PC-9 (cell line): ENCODE measurements at regions not wholly inside any gene's neighbourhood (a gene's known extent, or its start where the extent isn't known, plus 50 kb on each side); places are given as distances from the start of the nearest gene placed in this dataset.
A peak's percentile ranks its signal among the peaks of the same experiment; 100 is the strongest.

Experiments
- BruUV-seq: library from RNA; stranded (reverse); fragments of 400-500 nt; replicated peaks from 2 replicates; lab custom pipeline; 2021; lab: Mats Ljungman, UMichigan
- CTCF ChIA-PET: fragments of 300-600 bp; sonication (Branson Sonifier 250); formaldehyde crosslinking; loops from one replicate; lab custom pipeline; 2022; ENCODE audit warnings: antibody characterized with exemption; lab: Charles Lee
- POLR2A ChIA-PET: fragments of 300-600 bp; sonication (Branson Sonifier 250); formaldehyde crosslinking; loops from one replicate; lab custom pipeline; 2022; ENCODE audit warnings: antibody characterized with exemption; ENCODE audit not compliant: unreplicated experiment; lab: Charles Lee
- DNase-seq, 2 experiments: peaks; one replicate each; pipeline versions ENCODE4 v3.0.0 to v3.0.0-alpha.2; 2015 to 2022; ENCODE audit warnings: mixed read lengths in 1 of 2
- H2AFZ ChIP-seq: fragments of 200-600 bp; sonication (generic); 2 replicates; pipeline ENCODE4 v1.8.1; 2017; ENCODE audit warnings: antibody characterized with exemption
- H3F3A ChIP-seq: fragments of 200-600 bp; sonication (generic); 2 replicates; pipeline ENCODE4 v1.8.1; 2017; ENCODE audit warnings: antibody characterized with exemption, mild to moderate bottlenecking, low read depth; ENCODE audit not compliant: insufficient read depth
- H3K27ac ChIP-seq: fragments of 200-600 bp; sonication (generic); 2 replicates; pipeline ENCODE4 v1.6.1; 2016; ENCODE audit warnings: mixed run types
- H3K27me3 ChIP-seq: fragments of 200-600 bp; sonication (generic); 2 replicates; pipeline ENCODE4 v1.6.1; 2016; ENCODE audit warnings: low read depth, mixed run types; ENCODE audit not compliant: insufficient read depth
- H3K36me3 ChIP-seq: fragments of 200-600 bp; sonication (generic); 2 replicates; pipeline ENCODE4 v1.6.1; 2016; ENCODE audit warnings: low read depth, mixed run types
- H3K4me1 ChIP-seq: fragments of 200-600 bp; sonication (generic); replicated peaks from 2 replicates; pipeline ENCODE4 v1.6.1; 2016; ENCODE audit warnings: mixed run types; ENCODE audit not compliant: insufficient read depth
- H3K4me2 ChIP-seq: fragments of 200-600 bp; sonication (generic); 2 replicates; pipeline ENCODE4 v1.6.1; 2017; ENCODE audit warnings: mixed run types
- H3K4me3 ChIP-seq: fragments of 200-600 bp; sonication (generic); 2 replicates; pipeline ENCODE4 v1.6.1; 2016; ENCODE audit warnings: mixed run types
- H3K79me2 ChIP-seq: fragments of 200-600 bp; sonication (generic); 2 replicates; pipeline ENCODE4 v1.6.1; 2017; ENCODE audit warnings: low read depth, mixed run types
- H3K9me2 ChIP-seq: fragments of 200-600 bp; sonication (generic); 2 replicates; pipeline ENCODE4 v1.8.1; 2017; ENCODE audit warnings: mild to moderate bottlenecking; ENCODE audit not compliant: insufficient read depth
- H3K9me3 ChIP-seq: fragments of 200-600 bp; sonication (generic); 2 replicates; pipeline ENCODE4 v1.8.1; 2016; ENCODE audit warnings: low read depth; ENCODE audit not compliant: insufficient read depth
- H4K20me1 ChIP-seq: fragments of 200-600 bp; sonication (generic); 2 replicates; pipeline ENCODE4 v1.8.1; 2017; ENCODE audit not compliant: insufficient read depth
- CTCF ChIP-seq: fragments of 200-600 bp; sonication (generic); conservative IDR thresholded peaks from 2 replicates; pipeline ENCODE4 v1.6.1; 2017; ENCODE audit warnings: mixed run types, antibody characterized with exemption, mild to moderate bottlenecking, moderate library complexity
- EZH2 ChIP-seq: fragments of 200-600 bp; sonication (generic); IDR thresholded peaks from 2 replicates; pipeline ENCODE4 v1.8.0; 2017; ENCODE audit warnings: antibody characterized with exemption, low read depth
- intact Hi-C: fragments of 100-400 bp; cut with micrococcal nuclease; formaldehyde crosslinking; loops from one replicate; pipeline ENCODE4 v1.10.0; 2022; ENCODE audit not compliant: unreplicated experiment

GRCh38 chr13:44140888-44141724 lies 232.5 kb upstream of the SERP2 start:
- DNase-seq, result peak in 1 of 2 experiments; percentile 25
- H3K27me3 ChIP-seq, result no peaks in the 10 kb centered on the region
- no peaks in the 10 kb centered on the region for H3K9me3 ChIP-seq
- no peaks in the 10 kb centered on the region for H3K36me3 ChIP-seq
- no peaks in the 10 kb centered on the region for H4K20me1 ChIP-seq
- ChIA-PET POLR2A (interaction anchor here (0.6 to 0.9 kb wide), 8 partner anchors 19 to 296 kb away, joined by 3 to 15 read pairs (median 8); no protein-coding TSS in a partner anchor), CTCF (interaction anchor here (0.6 kb wide), 1 partner anchor 232 kb away, joined by 3 read pairs; no protein-coding TSS in a partner anchor)
- TSS peak; percentile 96 for BruUV-seq
- no peaks in the 10 kb centered on the region for H3K79me2 ChIP-seq
- H3K4me3 ChIP-seq, result peak overlapping the region; percentile 57
- H2AFZ ChIP-seq, result peak overlapping the region; percentile 73; the same call in 1 of the 2 replicates
- TF ChIP-seq EZH2, result no peak
- no peak for TF ChIP-seq CTCF
- H3K4me2 ChIP-seq, result peak overlapping the region; percentile 80
- H3F3A ChIP-seq, result peaks cover 27% of the 10 kb centered on the region; the same call in 1 of the 2 replicates
- intact Hi-C loops, result loop anchor here (1.0 to 5.0 kb wide), 6 partner anchors 34 to 234 kb away; no protein-coding TSS in a partner anchor
- peaks cover 20% of the 10 kb centered on the region for H3K4me1 ChIP-seq
- H3K27ac ChIP-seq, result peak overlapping the region; percentile 97
- H3K9me2 ChIP-seq, result no peaks in the 10 kb centered on the region

- Histone ChIP-seq H3K36me3 (no peaks in the 10 kb centered on the region), H3K27me3 (no peaks in the 10 kb centered on the region), H3K9me3 (no peaks in the 10 kb centered on the region), H3K9me2 (no peaks in the 10 kb centered on the region), H4K20me1 (no peaks in the 10 kb centered on the region), H3K79me2 (no peaks in the 10 kb centered on the region), H3K4me1 (peaks cover 20% of the 10 kb centered on the region), H3K4me3 (peak overlapping the region; percentile 63), H3K4me2 (peak overlapping the region; percentile 81), H2AFZ (peak overlapping the region; percentile 77; the same call in 1 of the 2 replicates), H3F3A (peaks cover 27% of the 10 kb centered on the region; the same call in 1 of the 2 replicates), H3K27ac (peak overlapping the region; percentile 97)
- intact Hi-C loops, result loop anchor here (1.0 to 5.0 kb wide), 7 partner anchors 35 to 295 kb away; no protein-coding TSS in a partner anchor
- DNase-seq, result peak; percentile 91 to 99
- BruUV-seq, result no TSS peak
- ChIA-PET CTCF (interaction anchor here (0.5 to 0.6 kb wide), 2 partner anchors 233 to 293 kb away, joined by 3 to 5 read pairs; no protein-coding TSS in a partner anchor), POLR2A (interaction anchor here (0.6 to 0.9 kb wide), 7 partner anchors 18 to 295 kb away, joined by 3 to 15 read pairs (median 9); no protein-coding TSS in a partner anchor)
- TF ChIP-seq CTCF, result no peak
Measured at GRCh38 chr13:44141725-44142539, 231.7 kb upstream of the SERP2 start.

- Histone ChIP-seq H3K79me2 (no peaks in the 10 kb centered on the region), H3K9me2 (no peaks in the 10 kb centered on the region), H2AFZ (peak overlapping the region; percentile 77; the same call in 1 of the 2 replicates), H3K4me3 (peak overlapping the region; percentile 63), H3K4me1 (peaks cover 20% of the 10 kb centered on the region), H3K27ac (peak overlapping the region; percentile 95), H3K27me3 (no peaks in the 10 kb centered on the region), H3K9me3 (no peaks in the 10 kb centered on the region), H3K36me3 (no peaks in the 10 kb centered on the region), H3K4me2 (peak overlapping the region; percentile 81), H3F3A (peaks cover 27% of the 10 kb centered on the region; the same call in 1 of the 2 replicates), H4K20me1 (no peaks in the 10 kb centered on the region)
- POLR2A ChIA-PET, result interaction anchor here (0.6 kb wide), 1 partner anchor 56 kb away, joined by 5 read pairs; no protein-coding TSS in a partner anchor
- TSS peak; percentile 96 for BruUV-seq
- CTCF ChIA-PET, result interaction anchor here (0.5 kb wide), 1 partner anchor 293 kb away, joined by 5 read pairs; no protein-coding TSS in a partner anchor
- intact Hi-C loops, result loop anchor here (1.0 to 5.0 kb wide), 6 partner anchors 35 to 295 kb away; no protein-coding TSS in a partner anchor
- DNase-seq, result no peak
- TF ChIP-seq CTCF (no peak), EZH2 (no peak)
Measured at GRCh38 chr13:44142540-44142867, 231.1 kb upstream of the SERP2 start.
